A549 (cell line): ENCODE measurements at regions not wholly inside any gene's neighbourhood (a gene's known extent, or its start where the extent isn't known, plus 50 kb on each side); places are given as distances from the start of the nearest gene placed in this dataset.

ENCODE experiments used
- ATAC-seq, 2 experiments: fragments of 200-7000 bp in 1 of 2; fragments of >200 bp in 1 of 2; cut with Nextera tagmentation in 1 of 2; cut with Tn5 transposase in 1 of 2; 3 replicates each; pipeline versions ENCODE4 v1.8.0 to v1.9.1; 2018 to 2020; ENCODE audit warnings: mild to moderate bottlenecking in 1 of 2, moderate library complexity in 1 of 2
- CTCF ChIA-PET: fragments of 300-600 bp; sonication (Branson Sonifier 250); formaldehyde crosslinking; extraction: SDS; loops from one replicate; lab custom pipeline; 2021; ENCODE audit warnings: antibody characterized with exemption, inconsistent platforms; lab: Yijun Ruan, JAX
- POLR2A ChIA-PET: fragments of 350-600 bp; formaldehyde crosslinking; extraction: SDS; loops from one replicate; lab custom pipeline; 2021; ENCODE audit warnings: antibody characterized with exemption, inconsistent platforms; lab: Yijun Ruan, JAX
- DNase-seq, 2 experiments: peaks; one replicate each; pipeline versions ENCODE4 v3.0.0 to v3.0.0-alpha.2; 2011 to 2016; ENCODE audit warnings: low read depth in 1 of 2, low spot score in 1 of 2
- FAIRE-seq: peaks from 2 replicates; lab custom pipeline; 2011; peaks lifted over from hg19 to GRCh38; lab: Jason Lieb, UNC
- H3K27ac ChIP-seq, 2 experiments: fragments of >200 bp; sonication (Bioruptor Twin); formaldehyde crosslinking; 3 replicates each; pipeline ENCODE4 v1.5.1; 2016 to 2017
- H3K4me1 ChIP-seq: fragments of >200 bp; sonication (Bioruptor Twin); formaldehyde crosslinking; 3 replicates; pipeline ENCODE4 v1.6.1; 2016
- H3K4me2 ChIP-seq: fragments of >200 bp; sonication (Bioruptor Twin); formaldehyde crosslinking; 3 replicates; pipeline ENCODE4 v1.6.1; 2016
- H3K4me3 ChIP-seq: fragments of >200 bp; sonication (Bioruptor Twin); formaldehyde crosslinking; 3 replicates; pipeline ENCODE4 v1.5.1; 2016
- H3K9me3 ChIP-seq: fragments of >200 bp; sonication (Bioruptor Twin); formaldehyde crosslinking; 3 replicates; pipeline ENCODE4 v1.6.1; 2016
- ATOH8 ChIP-seq: fragments of 250-450 bp; sonication (Bioruptor Pico); IDR thresholded peaks from 2 replicates; pipeline ENCODE4 v1.5.0; 2020; ENCODE audit warnings: low read depth, mild to moderate bottlenecking, moderate library complexity
- BCL3 ChIP-seq: fragments of >200 bp; sonication (Bioruptor Twin); formaldehyde crosslinking; IDR thresholded peaks from 3 replicates; pipeline ENCODE4 v1.6.1; 2016
- CBX2 ChIP-seq: fragments of 200-600 bp; sonication (generic); IDR thresholded peaks from 2 replicates; pipeline ENCODE4 v1.6.1; 2016; ENCODE audit warnings: low read depth, mild to moderate bottlenecking, borderline replicate concordance
- CBX8 ChIP-seq: fragments of 200-600 bp; sonication (generic); IDR thresholded peaks from 2 replicates; pipeline ENCODE4 v1.6.1; 2016
- CTCF ChIP-seq: fragments of >200 bp; sonication (Bioruptor Twin); formaldehyde crosslinking; IDR thresholded peaks from 3 replicates; pipeline ENCODE4 v1.5.1; 2016
- E2F6 ChIP-seq: IDR thresholded peaks from 2 replicates; pipeline ENCODE4 v1.6.1; 2012; ENCODE audit warnings: low read depth, borderline replicate concordance
- ESRRA ChIP-seq: fragments of 150-350 bp; IDR thresholded peaks from 2 replicates; pipeline ENCODE4 v1.6.1; 2014; ENCODE audit warnings: mild to moderate bottlenecking, low read length, borderline replicate concordance
- FOSB ChIP-seq: fragments of 250-450 bp; sonication (Bioruptor Pico); IDR thresholded peaks from 2 replicates; pipeline ENCODE4 v1.5.0; 2020; ENCODE audit warnings: mild to moderate bottlenecking, moderate library complexity
- FOSL2 ChIP-seq, 2 experiments: fragments of 450-650 bp in 1 of 2; fragments of >200 bp in 1 of 2; sonication (Bioruptor Twin) in 1 of 2; formaldehyde crosslinking; IDR thresholded peaks; 2 replicates each; pipeline versions ENCODE4 v1.5.0 to v1.6.1; 2016 to 2020; ENCODE audit warnings: mild to moderate bottlenecking in 1 of 2, moderate library complexity in 1 of 2
- GATA3 ChIP-seq: IDR thresholded peaks from 2 replicates; pipeline ENCODE4 v1.6.1; 2012; ENCODE audit warnings: borderline replicate concordance
- HDAC2 ChIP-seq: fragments of 200-600 bp; sonication (generic); IDR thresholded peaks from 2 replicates; pipeline ENCODE4 v1.6.1; 2016
- HMGXB4 ChIP-seq: fragments of 250-450 bp; sonication (Bioruptor Pico); IDR thresholded peaks from 2 replicates; pipeline ENCODE4 v1.5.0; 2021; ENCODE audit warnings: mild to moderate bottlenecking, moderate library complexity, borderline replicate concordance
- JUN ChIP-seq, 2 experiments: fragments of >200 bp; sonication (Bioruptor Twin); formaldehyde crosslinking; IDR thresholded peaks; 2 replicates in 1 of 2; 3 replicates in 1 of 2; pipeline ENCODE4 v1.6.1; 2016 to 2017
- JUNB ChIP-seq: fragments of >200 bp; sonication (Bioruptor Twin); formaldehyde crosslinking; IDR thresholded peaks from 2 replicates; pipeline ENCODE4 v1.6.1; 2016
- KDM1A ChIP-seq: fragments of 200-600 bp; sonication (generic); IDR thresholded peaks from 2 replicates; pipeline ENCODE4 v1.6.1; 2016; ENCODE audit warnings: low read depth, mild to moderate bottlenecking
- NFE2L2 ChIP-seq: fragments of 150-350 bp; conservative IDR thresholded peaks from 2 replicates; pipeline ENCODE4 v1.6.1; 2014; ENCODE audit warnings: low read length
- NR3C1 ChIP-seq: fragments of >200 bp; sonication (Bioruptor Twin); formaldehyde crosslinking; IDR thresholded peaks from 3 replicates; pipeline ENCODE4 v1.6.1; 2017
- PHF8 ChIP-seq: fragments of 200-600 bp; sonication (generic); IDR thresholded peaks from 2 replicates; pipeline ENCODE4 v1.6.1; 2016; ENCODE audit warnings: low read depth, mild to moderate bottlenecking, antibody characterized with exemption, moderate library complexity, borderline replicate concordance
- POLR2A ChIP-seq: IDR thresholded peaks from 2 replicates; pipeline ENCODE4 v1.6.1; 2012; ENCODE audit warnings: mild to moderate bottlenecking, low read length
- POLR2AphosphoS2 ChIP-seq: conservative IDR thresholded peaks from 2 replicates; pipeline ENCODE4 v1.6.1; 2012; ENCODE audit warnings: low read length, improper control_type of control experiment, inconsistent platforms
- RARB ChIP-seq: fragments of 250-450 bp; sonication (Bioruptor Pico); IDR thresholded peaks from 2 replicates; pipeline ENCODE4 v1.8.0; 2021; ENCODE audit warnings: mild to moderate bottlenecking, moderate library complexity
- RCOR1 ChIP-seq: fragments of 150-350 bp; IDR thresholded peaks from 2 replicates; pipeline ENCODE4 v1.6.1; 2014; ENCODE audit warnings: antibody characterized with exemption, low read length, low read depth
- SMC3 ChIP-seq: fragments of >200 bp; sonication (Bioruptor Twin); formaldehyde crosslinking; IDR thresholded peaks from 3 replicates; pipeline ENCODE4 v1.6.1; 2018; ENCODE audit warnings: inconsistent platforms
- SREBF2 ChIP-seq: fragments of 450-650 bp; IDR thresholded peaks from 2 replicates; pipeline ENCODE4 v1.6.1; 2014; ENCODE audit warnings: mild to moderate bottlenecking, moderate library complexity
- TFCP2L1 ChIP-seq: fragments of 250-450 bp; sonication (Bioruptor Pico); IDR thresholded peaks from 2 replicates; pipeline ENCODE4 v1.5.0; 2021; ENCODE audit warnings: mild to moderate bottlenecking
- USF2 ChIP-seq: fragments of 450-650 bp; IDR thresholded peaks from 2 replicates; pipeline ENCODE4 v1.6.1; 2014; ENCODE audit warnings: antibody characterized with exemption
- ZC3H11A ChIP-seq: fragments of 450-650 bp; IDR thresholded peaks from 2 replicates; pipeline ENCODE4 v1.6.1; 2014; ENCODE audit warnings: antibody characterized with exemption, mild to moderate bottlenecking
- ZFP36 ChIP-seq: fragments of 450-650 bp; IDR thresholded peaks from 2 replicates; pipeline ENCODE4 v1.6.1; 2014; ENCODE audit warnings: borderline replicate concordance; ENCODE audit not compliant: partially characterized antibody
- ZNF302 ChIP-seq: fragments of 250-450 bp; sonication (Bioruptor Pico); IDR thresholded peaks from 2 replicates; pipeline ENCODE4 v1.9.0; 2021; ENCODE audit warnings: inconsistent platforms, mild to moderate bottlenecking, moderate library complexity
- ZSCAN20 ChIP-seq: fragments of 250-450 bp; sonication (Bioruptor Pico); IDR thresholded peaks from 2 replicates; pipeline ENCODE4 v1.8.0; 2022; ENCODE audit warnings: mild to moderate bottlenecking, moderate library complexity
- WGBS: methylation state at CpG from one replicate; pipeline ENCODE4 v1.1.6; 2017; ENCODE audit errors: missing lambda C conversion rate; 5-methylcytosine and 5-hydroxymethylcytosine counted together

- peaks cover 30% of the 10 kb centered on the region for H3K4me1 ChIP-seq
- WGBS, result under 1% methylated on average over 34 of the region's 67 CpGs
- H3K27ac ChIP-seq, result peak overlapping the region; percentile 93
- FAIRE-seq (peak; percentile 74), DNase-seq (peak in 1 of 2 experiments; percentile 97), ATAC-seq (peak; percentile 76 to 82)
- CTCF ChIA-PET, result interaction anchor here (0.6 to 2.5 kb wide), 10 partner anchors 13 to 249 kb away, joined by 3 to 14 read pairs (median 3); no protein-coding TSS in a partner anchor
- peak overlapping the region; percentile 57 for H3K4me3 ChIP-seq
- H3K4me2 ChIP-seq, result peak overlapping the region; percentile 92
- POLR2A ChIA-PET, result interaction anchor here (0.7 to 5.0 kb wide), 10 partner anchors 15 to 502 kb away, joined by 3 to 102 read pairs (median 4); partner anchors contain the start of genes COX20 and HNRNPU
- no peaks in the 10 kb centered on the region for H3K9me3 ChIP-seq
- TF ChIP-seq FOSB (CRISPR knock-in tag) (peak; percentile 49; the same call in 1 of the 2 replicates), NR3C1 (no peak), POLR2AphosphoS2 (no peak), HMGXB4 (CRISPR knock-in tag) (no peak; the same call in 1 of the 2 replicates), HDAC2 (no peak), TFCP2L1 (CRISPR knock-in tag) (no peak), FOSL2 (IDR thresholded peaks at IDR 0.05) (no peak), FOSL2 (CRISPR knock-in tag; IDR thresholded peaks at IDR 0.05) (peak; percentile 3; the same call in 1 of the 2 replicates), BCL3 (peak; percentile 45; the same call in 2 of the 3 replicates), ZC3H11A (no peak), JUN (IDR thresholded peaks at IDR 0.05) (peak; percentile 67 to 97; a peak in 4 of 5 replicates), PHF8 (peak; percentile 90), ZFP36 (no peak), ATOH8 (CRISPR knock-in tag) (0 out of 2 replicates have a peak, but pooled peaks have one; percentile 9), ESRRA (peak; percentile 47; the same call in 1 of the 2 replicates), RARB (CRISPR knock-in tag) (0 out of 2 replicates have a peak, but pooled peaks have one; percentile 54), GATA3 (no peak; the same call in 1 of the 2 replicates), E2F6 (peak; percentile 53; the same call in 1 of the 2 replicates), KDM1A (no peak), CBX2 (no peak), NFE2L2 (no peak), ZNF302 (CRISPR knock-in tag) (no peak), SREBF2 (no peak), CTCF (peak; percentile 52), SMC3 (peak; percentile 54), ZSCAN20 (no peak), CBX8 (no peak), JUNB (no peak), USF2 (no peak), POLR2A (peak; percentile 68), RCOR1 (no peak)
Measured at GRCh38 chr1:244970744-244971551, 106.6 kb upstream of the HNRNPU start.
